ENCODE measurements at regions not wholly inside any gene's neighbourhood (a gene's known extent, or its start where the extent isn't known, plus 50 kb on each side); places are given as distances from the start of the nearest gene placed in this dataset.

GRCh38 chr11:23079382-23079813 lies 219.1 kb upstream of the CCDC179 start:
- Mint-ChIP-seq H3K4me3 (no peak overlapping the region), H3K9me3 (peaks cover 0 to 4% (median 0%) of the 10 kb centered on the region in 11 donors), H3K27ac (no peak overlapping the region), H3K36me3 (no peaks in the 10 kb centered on the region), H3K27me3 (no peaks in the 10 kb centered on the region), H3K4me1 (no peaks in the 10 kb centered on the region)
- H3K27ac ChIP-seq (ENCODE audit: low read depth, low read length): no peak overlapping the region
- no peak overlapping the region for H3K4me3 ChIP-seq (ENCODE audit: low read length)
- no peak for DNase-seq
- POLR2A ChIA-PET: no interaction called here
- H3K27me3 ChIP-seq (ENCODE audit: control insufficient read depth in 2 of 2, insufficient read depth in 2 of 2, low read length in 2 of 2): no peaks in the 10 kb centered on the region
- H3K36me3 ChIP-seq (ENCODE audit: control insufficient read depth in 2 of 3, insufficient read depth in 3 of 3, low read length in 3 of 3): no peaks in the 10 kb centered on the region
- intact Hi-C loops (cut with micrococcal nuclease): no loop called here
- ATAC-seq: no peak
- CTCF ChIA-PET: no interaction called here
- no peaks in the 10 kb centered on the region for H3K9me3 ChIP-seq (ENCODE audit: control insufficient read depth in 2 of 3, low read length in 3 of 3)
- no peaks in the 10 kb centered on the region for H3K4me1 ChIP-seq (ENCODE audit: control insufficient read depth in 2 of 2, insufficient read depth in 2 of 2, low read length in 2 of 2)

GRCh38 chr11:23087407-23087806 lies 227.1 kb upstream of the CCDC179 start:
- intact Hi-C loops (cut with micrococcal nuclease): no loop called here
- CTCF ChIA-PET: no interaction called here

DNA sequence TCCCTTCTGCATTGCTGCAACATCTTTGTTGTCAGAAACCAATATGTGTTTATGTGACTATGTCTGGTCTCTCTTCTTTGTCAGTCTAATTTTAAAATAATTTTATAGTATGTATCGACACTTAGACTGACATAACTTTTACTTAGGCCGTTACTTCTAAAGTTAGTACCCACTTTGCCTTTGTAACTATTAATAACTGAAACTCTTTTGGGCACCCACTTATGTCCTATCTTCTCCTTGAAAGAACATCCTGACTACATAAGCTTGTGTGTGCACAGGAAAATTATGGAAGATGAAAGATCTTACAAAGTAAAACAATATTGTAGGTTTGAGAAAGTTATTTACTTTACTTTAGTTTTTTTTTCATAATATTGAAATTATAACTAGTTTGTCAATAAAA lies 230.4 kb upstream of the CCDC179 start:
- no peak overlapping the region for H3K4me3 ChIP-seq (ENCODE audit: low read length)
- Mint-ChIP-seq H3K36me3 (no peaks in the 10 kb centered on the region), H3K27ac (no peak overlapping the region), H3K4me1 (no peaks in the 10 kb centered on the region), H3K9me3 (peaks cover 0 to 1% (median 0%) of the 10 kb centered on the region in 11 donors), H3K4me3 (no peak overlapping the region), H3K27me3 (no peaks in the 10 kb centered on the region)
- H3K4me1 ChIP-seq (ENCODE audit: control insufficient read depth in 2 of 2, insufficient read depth in 2 of 2, low read length in 2 of 2): no peaks in the 10 kb centered on the region
- H3K27me3 ChIP-seq (ENCODE audit: control insufficient read depth in 2 of 2, insufficient read depth in 2 of 2, low read length in 2 of 2): no peaks in the 10 kb centered on the region
- intact Hi-C loops (cut with micrococcal nuclease): no loop called here
- no peaks in the 10 kb centered on the region for H3K36me3 ChIP-seq (ENCODE audit: control insufficient read depth in 2 of 3, insufficient read depth in 3 of 3, low read length in 3 of 3)
- no peak for DNase-seq
- H3K27ac ChIP-seq (ENCODE audit: low read depth, low read length): no peak overlapping the region
- ChIA-PET CTCF (no interaction called here), POLR2A (no interaction called here)
- ATAC-seq: no peak
- H3K9me3 ChIP-seq (ENCODE audit: control insufficient read depth in 2 of 3, low read length in 3 of 3): no peaks in the 10 kb centered on the region

More at GRCh38 chr11:23087407-23087806, 227.1 kb upstream of the CCDC179 start:
- Histone ChIP-seq H3K27me3 (ENCODE audit: control insufficient read depth in 2 of 2, insufficient read depth in 2 of 2, low read length in 2 of 2) (no peaks in the 10 kb centered on the region), H3K27ac (ENCODE audit: low read depth, low read length) (no peak overlapping the region), H3K4me1 (ENCODE audit: control insufficient read depth in 2 of 2, insufficient read depth in 2 of 2, low read length in 2 of 2) (no peaks in the 10 kb centered on the region), H3K4me3 (ENCODE audit: low read length) (no peak overlapping the region), H3K9me3 (ENCODE audit: control insufficient read depth in 2 of 3, low read length in 3 of 3) (no peaks in the 10 kb centered on the region), H3K36me3 (ENCODE audit: control insufficient read depth in 2 of 3, insufficient read depth in 3 of 3, low read length in 3 of 3) (no peaks in the 10 kb centered on the region)
- ATAC-seq: no peak
- Mint-ChIP-seq H3K36me3 (no peaks in the 10 kb centered on the region), H3K9me3 (no peaks in the 10 kb centered on the region), H3K27ac (no peak overlapping the region), H3K4me1 (no peaks in the 10 kb centered on the region), H3K27me3 (no peaks in the 10 kb centered on the region), H3K4me3 (no peak overlapping the region)
- POLR2A ChIA-PET: no interaction called here
- no peak for DNase-seq

GRCh38 chr11:23095650-23096189 lies 235.4 kb upstream of the CCDC179 start:
- Histone ChIP-seq H3K9me3 (ENCODE audit: control insufficient read depth in 2 of 3, low read length in 3 of 3) (no peaks in the 10 kb centered on the region), H3K36me3 (ENCODE audit: control insufficient read depth in 2 of 3, insufficient read depth in 3 of 3, low read length in 3 of 3) (no peaks in the 10 kb centered on the region), H3K4me1 (ENCODE audit: control insufficient read depth in 2 of 2, insufficient read depth in 2 of 2, low read length in 2 of 2) (no peaks in the 10 kb centered on the region), H3K4me3 (ENCODE audit: low read length) (no peak overlapping the region), H3K27me3 (ENCODE audit: control insufficient read depth in 2 of 2, insufficient read depth in 2 of 2, low read length in 2 of 2) (no peaks in the 10 kb centered on the region), H3K27ac (ENCODE audit: low read depth, low read length) (no peak overlapping the region)
- Mint-ChIP-seq H3K27ac (no peak overlapping the region), H3K4me1 (no peaks in the 10 kb centered on the region), H3K4me3 (no peak overlapping the region), H3K27me3 (no peaks in the 10 kb centered on the region), H3K36me3 (no peaks in the 10 kb centered on the region), H3K9me3 (peaks cover 0 to 3% (median 0%) of the 10 kb centered on the region in 11 donors)
- ChIA-PET POLR2A (no interaction called here), CTCF (no interaction called here)
- intact Hi-C loops (cut with micrococcal nuclease): no loop called here
- DNase-seq: no peak
- no peak for ATAC-seq

DNA sequence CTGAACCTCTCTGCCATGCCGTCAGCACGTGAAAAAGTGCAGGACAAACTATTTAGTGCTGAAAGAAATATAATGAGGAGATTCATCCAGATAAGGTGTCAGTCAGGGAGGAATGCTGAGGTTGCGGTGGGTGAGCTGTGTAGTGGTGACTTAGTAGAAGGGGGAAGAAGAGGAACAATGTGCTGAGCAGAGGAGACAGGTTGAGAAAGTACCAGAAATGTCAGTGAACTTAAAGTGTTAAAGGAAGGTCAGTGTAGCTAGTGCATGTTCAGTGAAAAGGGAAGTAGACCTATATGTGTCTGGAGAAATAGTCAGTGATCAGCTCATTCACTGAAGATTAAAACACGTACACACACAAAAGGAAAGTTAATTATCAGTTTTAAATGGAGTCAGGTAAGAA lies 237.6 kb upstream of the CCDC179 start:
- peaks cover 0 to 3% (median 0%) of the 10 kb centered on the region in 5 donors for H3K36me3 Mint-ChIP-seq
- no peaks in the 10 kb centered on the region for H3K27me3 Mint-ChIP-seq
- no peaks in the 10 kb centered on the region for H3K9me3 ChIP-seq (ENCODE audit: control insufficient read depth in 2 of 3, low read length in 3 of 3)
- H3K4me3 Mint-ChIP-seq: no peak overlapping the region
- no peak overlapping the region for H3K27ac Mint-ChIP-seq
- no peak for DNase-seq
- H3K4me1 Mint-ChIP-seq: no peaks in the 10 kb centered on the region
- POLR2A ChIA-PET: no interaction called here
- no peak overlapping the region for H3K4me3 ChIP-seq (ENCODE audit: low read length)
- no peak for ATAC-seq
- CTCF ChIA-PET: no interaction called here
- no peaks in the 10 kb centered on the region for H3K4me1 ChIP-seq (ENCODE audit: control insufficient read depth in 2 of 2, insufficient read depth in 2 of 2, low read length in 2 of 2)
- peaks cover 0 to 4% (median 0%) of the 10 kb centered on the region in 11 donors for H3K9me3 Mint-ChIP-seq
- no peaks in the 10 kb centered on the region for H3K36me3 ChIP-seq (ENCODE audit: control insufficient read depth in 2 of 3, insufficient read depth in 3 of 3, low read length in 3 of 3)
- intact Hi-C loops (cut with micrococcal nuclease): no loop called here
- no peak overlapping the region for H3K27ac ChIP-seq (ENCODE audit: low read depth, low read length)
- no peaks in the 10 kb centered on the region for H3K27me3 ChIP-seq (ENCODE audit: control insufficient read depth in 2 of 2, insufficient read depth in 2 of 2, low read length in 2 of 2)

DNA sequence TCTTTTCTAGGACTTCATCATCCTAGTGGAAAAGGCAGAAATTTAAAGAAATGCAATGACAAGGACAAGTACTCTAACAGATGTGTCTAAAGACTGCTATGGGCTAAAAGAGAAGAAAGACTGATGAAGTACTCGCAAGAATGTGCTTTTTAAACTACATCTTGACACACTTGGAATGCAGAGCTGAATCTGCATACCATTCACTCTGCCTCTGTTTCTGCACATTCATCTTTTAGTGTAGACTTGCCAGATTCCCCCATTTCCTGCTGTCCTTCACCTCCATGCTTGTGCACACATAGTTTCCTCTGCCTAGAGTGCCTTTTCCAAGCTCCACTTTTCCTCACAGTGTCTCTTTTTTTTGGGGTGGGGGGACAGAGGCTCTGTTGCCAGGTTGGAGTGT lies 239.0 kb upstream of the CCDC179 start:
- Mint-ChIP-seq H3K4me3 (no peak overlapping the region), H3K36me3 (peaks cover 0 to 6% (median 3%) of the 10 kb centered on the region in 5 donors), H3K9me3 (peaks cover 0 to 6% (median 2%) of the 10 kb centered on the region in 11 donors), H3K4me1 (no peaks in the 10 kb centered on the region), H3K27me3 (no peaks in the 10 kb centered on the region), H3K27ac (no peak overlapping the region)
- H3K36me3 ChIP-seq (ENCODE audit: control insufficient read depth in 2 of 3, insufficient read depth in 3 of 3, low read length in 3 of 3): no peaks in the 10 kb centered on the region
- no peaks in the 10 kb centered on the region for H3K9me3 ChIP-seq (ENCODE audit: control insufficient read depth in 2 of 3, low read length in 3 of 3)
- no peak overlapping the region for H3K27ac ChIP-seq (ENCODE audit: low read depth, low read length)
- DNase-seq (no peak), ATAC-seq (no peak)
- intact Hi-C loops (cut with micrococcal nuclease): no loop called here
- ChIA-PET CTCF (no interaction called here), POLR2A (no interaction called here)
- no peaks in the 10 kb centered on the region for H3K4me1 ChIP-seq (ENCODE audit: control insufficient read depth in 2 of 2, insufficient read depth in 2 of 2, low read length in 2 of 2)
- no peak overlapping the region for H3K4me3 ChIP-seq (ENCODE audit: low read length)
- no peaks in the 10 kb centered on the region for H3K27me3 ChIP-seq (ENCODE audit: control insufficient read depth in 2 of 2, insufficient read depth in 2 of 2, low read length in 2 of 2)

GRCh38 chr11:23100726-23101125 lies 240.5 kb upstream of the CCDC179 start:
- ChIA-PET POLR2A (no interaction called here), CTCF (no interaction called here)
- intact Hi-C loops (cut with micrococcal nuclease): no loop called here
- no peak for DNase-seq
- H3K4me3 ChIP-seq (ENCODE audit: low read length): no peak overlapping the region
- Mint-ChIP-seq H3K4me1 (no peaks in the 10 kb centered on the region), H3K36me3 (peaks cover 0 to 6% (median 3%) of the 10 kb centered on the region in 5 donors), H3K27ac (no peak overlapping the region), H3K4me3 (no peak overlapping the region), H3K9me3 (peaks cover 0 to 6% (median 2%) of the 10 kb centered on the region in 11 donors), H3K27me3 (no peaks in the 10 kb centered on the region)
- H3K9me3 ChIP-seq (ENCODE audit: control insufficient read depth in 2 of 3, low read length in 3 of 3): no peaks in the 10 kb centered on the region
- no peaks in the 10 kb centered on the region for H3K4me1 ChIP-seq (ENCODE audit: control insufficient read depth in 2 of 2, insufficient read depth in 2 of 2, low read length in 2 of 2)
- no peak overlapping the region for H3K27ac ChIP-seq (ENCODE audit: low read depth, low read length)
- no peaks in the 10 kb centered on the region for H3K36me3 ChIP-seq (ENCODE audit: control insufficient read depth in 2 of 3, insufficient read depth in 3 of 3, low read length in 3 of 3)
- H3K27me3 ChIP-seq (ENCODE audit: control insufficient read depth in 2 of 2, insufficient read depth in 2 of 2, low read length in 2 of 2): no peaks in the 10 kb centered on the region
- no peak for ATAC-seq

Data from naive thymus-derived CD4-positive, alpha-beta T cell (primary cell).